GM21367 (cell line): ENCODE measurements at regions not wholly inside any gene's neighbourhood (a gene's known extent, or its start where the extent isn't known, plus 50 kb on each side); places are given as distances from the start of the nearest gene placed in this dataset.
"Not testable (repeated sequence)": the region's sequence is repeated elsewhere in the genome, so short reads cannot be mapped to it uniquely, and the experiment has no call there.

Experiments used
- ATAC-seq: cut with Tn5 transposase; IDR thresholded peaks from one replicate; pipeline ENCODE4 v1.9.1; 2021; ENCODE audit not compliant: unreplicated experiment

- no peak for ATAC-seq
Observed at GRCh38 chr13:80824229-80824628, 483.3 kb upstream of the SPRY2 start.

GRCh38 chr13:80823472-80823871, 482.5 kb upstream of the SPRY2 start:
- ATAC-seq: no peak

- ATAC-seq: no peak
Observed at GRCh38 chr13:80821466-80821865, 480.5 kb upstream of the SPRY2 start.

GRCh38 chr13:80817979-80818378, 477.1 kb upstream of the SPRY2 start:
- ATAC-seq: no peak

GRCh38 chr13:80814541-80814940, 473.6 kb upstream of the SPRY2 start:
- ATAC-seq: no peak

GRCh38 chr13:80810294-80810693, 469.4 kb upstream of the SPRY2 start:
- not testable (repeated sequence) for ATAC-seq

GRCh38 chr13:80802946-80803345, 462.0 kb upstream of the SPRY2 start:
- ATAC-seq: no peak

- ATAC-seq: no peak
Observed at GRCh38 chr13:80798576-80799133, 457.7 kb upstream of the SPRY2 start.

GRCh38 chr13:80787604-80788003, 446.7 kb upstream of the SPRY2 start:
- ATAC-seq: no peak

GRCh38 chr13:80783926-80784565, 443.1 kb upstream of the SPRY2 start:
- ATAC-seq: no peak

- ATAC-seq: no peak
Observed at GRCh38 chr13:80782441-80782840, 441.5 kb upstream of the SPRY2 start.

- no peak for ATAC-seq
Observed at GRCh38 chr13:80778297-80778696, 437.4 kb upstream of the SPRY2 start.

GRCh38 chr13:80757694-80758093, 416.8 kb upstream of the SPRY2 start:
- ATAC-seq: no peak

- no peak for ATAC-seq
Observed at GRCh38 chr13:80755910-80756309, 415.0 kb upstream of the SPRY2 start.

GRCh38 chr13:80754441-80754840, 413.5 kb upstream of the SPRY2 start:
- ATAC-seq: no peak

- no peak for ATAC-seq
Observed at GRCh38 chr13:80753866-80754265, 412.9 kb upstream of the SPRY2 start.

- no peak for ATAC-seq
Observed at GRCh38 chr13:80751854-80752253, 410.9 kb upstream of the SPRY2 start.

GRCh38 chr13:80744147-80744914, 403.4 kb upstream of the SPRY2 start:
- no peak for ATAC-seq

- ATAC-seq: no peak
Observed at GRCh38 chr13:80742033-80742432, 401.1 kb upstream of the SPRY2 start.

- ATAC-seq: no peak
Observed at GRCh38 chr13:80740071-80740470, 399.1 kb upstream of the SPRY2 start.

GRCh38 chr13:80737513-80737912, 396.6 kb upstream of the SPRY2 start:
- no peak for ATAC-seq

- ATAC-seq: no peak
Observed at GRCh38 chr13:80727321-80727975, 386.5 kb upstream of the SPRY2 start.
